T-cell (primary cell): ENCODE measurements at regions not wholly inside any gene's neighbourhood (a gene's known extent, or its start where the extent isn't known, plus 50 kb on each side); places are given as distances from the start of the nearest gene placed in this dataset.

Experiments used
- ATAC-seq, 4 experiments: fragments of 200-7000 bp in 3 of 4; fragments of 150-1000 bp in 1 of 4; cut with Tn5 transposase; replicated peaks in 1 of 4; 1 replicate in 3 of 4; 2 replicates in 1 of 4; pipeline ENCODE4 v1.10.0; 2021; ENCODE audit warnings: moderate library complexity in 3 of 4, mild to moderate bottlenecking in 2 of 4, moderate number of reproducible peaks in 1 of 4
- CTCF ChIA-PET, 2 donors: fragments of 300-600 bp; sonication (Branson Sonifier 250); formaldehyde crosslinking; loops; one replicate each; lab custom pipeline; 2022; ENCODE audit warnings: antibody characterized with exemption in 2 of 2; lab: Charles Lee
- POLR2A ChIA-PET, 2 donors: fragments of 300-600 bp; sonication (Branson Sonifier 250); formaldehyde crosslinking; loops; one replicate each; lab custom pipeline; 2022; ENCODE audit warnings: antibody characterized with exemption in 2 of 2; lab: Charles Lee
- DNase-seq, 35 experiments: peaks; one replicate each; pipeline versions ENCODE4 v3.0.0 to v3.0.0-alpha.2; 2013 to 2023
- H3K27ac ChIP-seq: one replicate; pipeline ENCODE4 v1.5.1; 2013; ENCODE audit warnings: low read length
- H3K27me3 ChIP-seq, 2 experiments: replicated peaks in 1 of 2; 1 replicate in 1 of 2; 2 replicates in 1 of 2; pipeline versions ENCODE4 v1.6.1 to v1.7.0; 2013; ENCODE audit warnings: low read length in 1 of 2, mixed read lengths in 1 of 2; ENCODE audit not compliant: control insufficient read depth in 2 of 2, insufficient read depth in 2 of 2; ENCODE audit errors: extremely low read depth in 1 of 2
- H3K36me3 ChIP-seq, 2 donors: 1 replicate in 1 of 2; 2 replicates in 1 of 2; pipeline versions ENCODE4 v1.6.1 to v1.7.0; 2013; ENCODE audit warnings: low read length in 1 of 2; ENCODE audit not compliant: control insufficient read depth in 2 of 2, insufficient read depth in 1 of 2; ENCODE audit errors: extremely low read depth in 1 of 2
- H3K4me1 ChIP-seq, 2 experiments: 1 replicate in 1 of 2; 2 replicates in 1 of 2; pipeline versions ENCODE4 v1.6.1 to v1.7.0; 2013; ENCODE audit warnings: low read length in 2 of 2, mixed read lengths in 1 of 2; ENCODE audit not compliant: insufficient read depth in 2 of 2, control insufficient read depth in 1 of 2; ENCODE audit errors: extremely low read depth in 1 of 2
- H3K4me3 ChIP-seq, 2 donors: 1 replicate in 1 of 2; 2 replicates in 1 of 2; pipeline versions ENCODE4 v1.5.1 to v1.7.0; 2013; ENCODE audit warnings: mild to moderate bottlenecking in 2 of 2, low read length in 1 of 2, moderate library complexity in 1 of 2; ENCODE audit not compliant: control insufficient read depth in 1 of 2; ENCODE audit errors: extremely low read depth in 1 of 2
- H3K9me3 ChIP-seq: 2 replicates; pipeline ENCODE4 v1.7.0; 2013
- H3K27ac Mint-ChIP-seq, 2 donors: one replicate each; pipeline ENCODE4 v1.8.0; 2020 to 2021; ENCODE audit warnings: mild to moderate bottlenecking in 2 of 2, mixed read lengths in 2 of 2
- H3K27me3 Mint-ChIP-seq, 2 donors: one replicate each; pipeline ENCODE4 v1.8.0; 2021 to 2022; ENCODE audit warnings: mixed read lengths in 2 of 2
- H3K36me3 Mint-ChIP-seq: one replicate; pipeline ENCODE4 v1.8.0; 2021; ENCODE audit warnings: mixed read lengths
- H3K4me1 Mint-ChIP-seq, 3 donors: one replicate each; pipeline ENCODE4 v1.8.0; 2020 to 2022; ENCODE audit warnings: mixed read lengths in 3 of 3, mild to moderate bottlenecking in 1 of 3
- H3K4me3 Mint-ChIP-seq, 3 donors: one replicate each; pipeline ENCODE4 v1.8.0; 2020 to 2022; ENCODE audit warnings: mild to moderate bottlenecking in 3 of 3, mixed read lengths in 3 of 3, moderate library complexity in 3 of 3
- H3K9me3 Mint-ChIP-seq, 3 donors: one replicate each; pipeline ENCODE4 v1.8.0; 2020 to 2022; ENCODE audit warnings: mixed read lengths in 3 of 3
- WGBS: methylation state at CpG from one replicate; pipeline ENCODE4 v1.1.5; 2013; ENCODE audit warnings: missing lambda C conversion rate; ENCODE audit not compliant: insufficient coverage; 5-methylcytosine and 5-hydroxymethylcytosine counted together

- Mint-ChIP-seq H3K36me3 (no peaks in the 10 kb centered on the region), H3K4me1 (no peaks in the 10 kb centered on the region), H3K9me3 (no peaks in the 10 kb centered on the region), H3K27ac (no peak overlapping the region), H3K27me3 (no peaks in the 10 kb centered on the region), H3K4me3 (no peak overlapping the region)
- CTCF ChIA-PET = no interaction called here
- H3K27ac ChIP-seq = no peak overlapping the region
- H3K4me3 ChIP-seq = no peak overlapping the region
- H3K27me3 ChIP-seq = no peaks in the 10 kb centered on the region
- POLR2A ChIA-PET = no interaction called here
- ATAC-seq (no peak), DNase-seq (no peak)
- H3K9me3 ChIP-seq = no peaks in the 10 kb centered on the region
- H3K4me1 ChIP-seq = no peaks in the 10 kb centered on the region
- no peaks in the 10 kb centered on the region for H3K36me3 ChIP-seq
Observed at GRCh38 chr7:114108510-114108909, 189.7 kb upstream of the PPP1R3A start.

- no CpG with 5 or more reads among the region's 2 CpGs for WGBS
Observed at GRCh38 chr7:114107522-114107921, 188.7 kb upstream of the PPP1R3A start.

GRCh38 chr7:114104035-114104434, 185.2 kb upstream of the PPP1R3A start:
- no peaks in the 10 kb centered on the region for H3K36me3 Mint-ChIP-seq
- H3K4me1 ChIP-seq = no peaks in the 10 kb centered on the region
- H3K27ac Mint-ChIP-seq = no peak overlapping the region
- H3K27me3 ChIP-seq = no peaks in the 10 kb centered on the region
- no peak overlapping the region for H3K27ac ChIP-seq
- no peak overlapping the region for H3K4me3 ChIP-seq
- ATAC-seq = no peak
- DNase-seq = no peak
- CTCF ChIA-PET = no interaction called here
- POLR2A ChIA-PET = no interaction called here
- H3K4me3 Mint-ChIP-seq = no peak overlapping the region
- no peaks in the 10 kb centered on the region for H3K4me1 Mint-ChIP-seq
- no CpG with 5 or more reads among the region's 1 CpG for WGBS
- no peaks in the 10 kb centered on the region for H3K36me3 ChIP-seq
- H3K27me3 Mint-ChIP-seq = no peaks in the 10 kb centered on the region
- H3K9me3 Mint-ChIP-seq = no peaks in the 10 kb centered on the region
- H3K9me3 ChIP-seq = no peaks in the 10 kb centered on the region

More at GRCh38 chr7:114107522-114107921, 188.7 kb upstream of the PPP1R3A start:
- no peak overlapping the region for H3K27ac Mint-ChIP-seq
- Histone ChIP-seq H3K4me1 (no peaks in the 10 kb centered on the region), H3K9me3 (no peaks in the 10 kb centered on the region), H3K36me3 (no peaks in the 10 kb centered on the region), H3K27ac (no peak overlapping the region), H3K27me3 (no peaks in the 10 kb centered on the region), H3K4me3 (no peak overlapping the region)
- no peaks in the 10 kb centered on the region for H3K9me3 Mint-ChIP-seq
- no peaks in the 10 kb centered on the region for H3K4me1 Mint-ChIP-seq
- ChIA-PET POLR2A (no interaction called here), CTCF (interaction anchor here in 1 of 2 donors (0.6 kb wide), 1 partner anchor 49 kb away, joined by 3 read pairs; no protein-coding TSS in a partner anchor)
- ATAC-seq = no peak
- no peak for DNase-seq
- H3K4me3 Mint-ChIP-seq = no peak overlapping the region
- H3K36me3 Mint-ChIP-seq = no peaks in the 10 kb centered on the region
- no peaks in the 10 kb centered on the region for H3K27me3 Mint-ChIP-seq

GRCh38 chr7:114102996-114103395, 184.2 kb upstream of the PPP1R3A start:
- H3K4me3 Mint-ChIP-seq = no peak overlapping the region
- no peak overlapping the region for H3K27ac ChIP-seq
- WGBS = no CpG with 5 or more reads among the region's 2 CpGs
- H3K27ac Mint-ChIP-seq = no peak overlapping the region
- no peaks in the 10 kb centered on the region for H3K4me1 Mint-ChIP-seq
- no peak for ATAC-seq
- H3K36me3 Mint-ChIP-seq = no peaks in the 10 kb centered on the region
- peaks cover 0 to 3% of the 10 kb centered on the region in 2 experiments for H3K27me3 ChIP-seq
- ChIA-PET POLR2A (no interaction called here), CTCF (interaction anchor here (0.6 to 0.7 kb wide), 2 partner anchors 16 to 130 kb away, joined by 4 to 6 read pairs; no protein-coding TSS in a partner anchor)
- H3K27me3 Mint-ChIP-seq = no peaks in the 10 kb centered on the region
- no peaks in the 10 kb centered on the region for H3K9me3 Mint-ChIP-seq
- H3K36me3 ChIP-seq = no peaks in the 10 kb centered on the region
- no peaks in the 10 kb centered on the region for H3K4me1 ChIP-seq
- no peak for DNase-seq
- H3K9me3 ChIP-seq = no peaks in the 10 kb centered on the region
- no peak overlapping the region for H3K4me3 ChIP-seq

- no CpG with 5 or more reads among the region's 1 CpG for WGBS
- H3K4me3 Mint-ChIP-seq = no peak overlapping the region
- ChIA-PET CTCF (no interaction called here), POLR2A (no interaction called here)
- Histone ChIP-seq H3K4me3 (no peak overlapping the region), H3K9me3 (no peaks in the 10 kb centered on the region), H3K27ac (no peak overlapping the region), H3K36me3 (no peaks in the 10 kb centered on the region), H3K4me1 (no peaks in the 10 kb centered on the region), H3K27me3 (peaks cover 0 to 3% of the 10 kb centered on the region in 2 experiments)
- peaks cover 5 to 6% of the 10 kb centered on the region in 2 donors for H3K27me3 Mint-ChIP-seq
- H3K36me3 Mint-ChIP-seq = no peaks in the 10 kb centered on the region
- H3K9me3 Mint-ChIP-seq = peaks cover 0 to 3% (median 0%) of the 10 kb centered on the region in 3 donors
- ATAC-seq (no peak), DNase-seq (no peak)
- no peaks in the 10 kb centered on the region for H3K4me1 Mint-ChIP-seq
- H3K27ac Mint-ChIP-seq = no peak overlapping the region
Observed at GRCh38 chr7:114102131-114102530, 183.3 kb upstream of the PPP1R3A start.

- no peaks in the 10 kb centered on the region for H3K4me1 ChIP-seq
- Mint-ChIP-seq H3K9me3 (peaks cover 0 to 3% (median 0%) of the 10 kb centered on the region in 3 donors), H3K36me3 (no peaks in the 10 kb centered on the region), H3K4me3 (no peak overlapping the region), H3K4me1 (no peaks in the 10 kb centered on the region), H3K27me3 (peaks cover 7 to 9% of the 10 kb centered on the region in 2 donors), H3K27ac (no peak overlapping the region)
- ATAC-seq = no peak
- H3K36me3 ChIP-seq = no peaks in the 10 kb centered on the region
- no peak overlapping the region for H3K27ac ChIP-seq
- H3K27me3 ChIP-seq = peaks cover 0 to 3% of the 10 kb centered on the region in 2 experiments
- no peaks in the 10 kb centered on the region for H3K9me3 ChIP-seq
- DNase-seq = no peak
- CTCF ChIA-PET = no interaction called here
- POLR2A ChIA-PET = no interaction called here
- H3K4me3 ChIP-seq = no peak overlapping the region
Observed at GRCh38 chr7:114100810-114101209, 182.0 kb upstream of the PPP1R3A start.

GRCh38 chr7:114099337-114099736, 180.5 kb upstream of the PPP1R3A start:
- Mint-ChIP-seq H3K36me3 (no peaks in the 10 kb centered on the region), H3K9me3 (peaks cover 0 to 3% (median 0%) of the 10 kb centered on the region in 3 donors), H3K4me3 (no peak overlapping the region), H3K4me1 (no peaks in the 10 kb centered on the region), H3K27ac (no peak overlapping the region), H3K27me3 (peaks cover 15 to 19% of the 10 kb centered on the region in 2 donors)
- WGBS = 62% methylated on average over 1 of the region's 3 CpGs
- no peak for ATAC-seq
- Histone ChIP-seq H3K4me1 (no peaks in the 10 kb centered on the region), H3K27me3 (peaks cover 0 to 3% of the 10 kb centered on the region in 2 experiments), H3K4me3 (no peak overlapping the region), H3K27ac (no peak overlapping the region), H3K36me3 (no peaks in the 10 kb centered on the region), H3K9me3 (no peaks in the 10 kb centered on the region)
- CTCF ChIA-PET = no interaction called here
- DNase-seq = no peak
- POLR2A ChIA-PET = no interaction called here
